LNCaP clone FGC (cell line): ENCODE measurements at regions not wholly inside any gene's neighbourhood (a gene's known extent, or its start where the extent isn't known, plus 50 kb on each side); places are given as distances from the start of the nearest gene placed in this dataset.
"Not testable (repeated sequence)": the region's sequence is repeated elsewhere in the genome, so short reads cannot be mapped to it uniquely, and the experiment has no call there.

Source experiments
- DNase-seq: peaks from one replicate; pipeline ENCODE4 v3.0.0-alpha.2; 2011; ENCODE audit warnings: low read depth
- H3K4me3 ChIP-seq: 2 replicates; pipeline ENCODE4 v1.5.1; 2011; ENCODE audit warnings: mild to moderate bottlenecking, low read depth, low read length, control low read depth
- TF ChIP-seq, protein P1 (sequence below): IDR thresholded peaks from 2 replicates; pipeline ENCODE4 v1.5.1; 2012; ENCODE audit warnings: mild to moderate bottlenecking; ENCODE audit not compliant: control insufficient read depth, insufficient read depth; ENCODE audit errors: extremely low read depth

DNA sequence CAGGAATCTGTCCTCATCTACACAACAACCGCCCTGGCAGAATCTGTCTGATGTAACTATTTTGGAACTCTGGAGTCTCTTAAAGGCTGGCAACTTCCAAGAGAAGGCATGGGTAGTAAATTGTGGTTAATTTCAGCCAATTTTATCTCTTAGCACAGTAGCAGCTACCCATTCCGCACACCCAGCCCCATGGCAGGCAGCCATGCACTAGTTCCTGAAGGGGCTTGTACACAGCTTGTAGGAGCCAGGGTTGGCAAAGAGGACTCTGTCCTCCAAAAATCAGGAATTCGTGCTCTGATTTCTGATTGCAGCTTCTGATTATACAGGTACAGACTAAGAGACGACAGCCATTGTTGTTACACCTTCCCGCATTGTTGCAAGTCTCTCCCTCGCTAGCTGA, 155.9 kb downstream of the RNF144B start:
- no peak for DNase-seq
- TF ChIP-seq, protein P1, sequence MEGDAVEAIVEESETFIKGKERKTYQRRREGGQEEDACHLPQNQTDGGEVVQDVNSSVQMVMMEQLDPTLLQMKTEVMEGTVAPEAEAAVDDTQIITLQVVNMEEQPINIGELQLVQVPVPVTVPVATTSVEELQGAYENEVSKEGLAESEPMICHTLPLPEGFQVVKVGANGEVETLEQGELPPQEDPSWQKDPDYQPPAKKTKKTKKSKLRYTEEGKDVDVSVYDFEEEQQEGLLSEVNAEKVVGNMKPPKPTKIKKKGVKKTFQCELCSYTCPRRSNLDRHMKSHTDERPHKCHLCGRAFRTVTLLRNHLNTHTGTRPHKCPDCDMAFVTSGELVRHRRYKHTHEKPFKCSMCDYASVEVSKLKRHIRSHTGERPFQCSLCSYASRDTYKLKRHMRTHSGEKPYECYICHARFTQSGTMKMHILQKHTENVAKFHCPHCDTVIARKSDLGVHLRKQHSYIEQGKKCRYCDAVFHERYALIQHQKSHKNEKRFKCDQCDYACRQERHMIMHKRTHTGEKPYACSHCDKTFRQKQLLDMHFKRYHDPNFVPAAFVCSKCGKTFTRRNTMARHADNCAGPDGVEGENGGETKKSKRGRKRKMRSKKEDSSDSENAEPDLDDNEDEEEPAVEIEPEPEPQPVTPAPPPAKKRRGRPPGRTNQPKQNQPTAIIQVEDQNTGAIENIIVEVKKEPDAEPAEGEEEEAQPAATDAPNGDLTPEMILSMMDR, result no peak
- no peak overlapping the region for H3K4me3 ChIP-seq

DNA sequence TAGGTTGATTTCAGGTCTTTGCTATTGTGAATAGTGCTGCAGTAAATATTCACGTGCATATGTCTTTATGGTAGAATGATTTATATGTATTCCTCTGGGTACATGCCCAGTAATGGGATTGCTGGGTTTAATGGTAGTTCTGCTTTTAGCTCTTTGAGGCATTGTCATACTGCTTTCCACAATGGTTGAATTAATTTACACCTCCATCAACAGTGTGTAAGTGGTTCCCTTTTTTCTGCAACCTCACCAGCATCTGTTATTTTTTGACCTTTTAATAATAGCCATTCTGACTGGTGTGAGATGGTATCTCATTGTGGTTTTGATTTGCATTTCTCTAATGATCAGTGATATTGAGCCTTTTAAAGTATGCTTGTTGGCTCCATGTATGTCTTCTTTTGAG, 158.0 kb downstream of the RNF144B start:
- not testable (repeated sequence) for H3K4me3 ChIP-seq, DNase-seq

DNA sequence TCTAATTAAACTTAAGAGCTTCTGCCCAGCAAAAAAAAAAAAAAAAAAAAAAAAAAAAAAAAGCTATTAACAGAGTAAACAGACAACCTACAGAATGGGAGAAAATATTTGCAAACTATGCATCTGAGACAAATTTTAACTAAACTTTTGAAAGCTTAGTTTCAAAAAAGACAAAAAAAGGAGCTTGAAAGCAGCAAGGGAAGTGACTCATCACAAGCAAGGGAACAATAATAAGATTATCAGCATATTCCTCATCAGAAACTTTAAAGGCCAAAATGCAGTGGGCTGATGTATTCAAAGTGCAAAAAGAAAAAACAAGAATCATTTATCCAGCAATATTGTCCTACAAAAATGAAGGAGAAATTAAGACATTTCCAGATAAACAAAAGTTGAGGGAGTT, 158.6 kb downstream of the RNF144B start:
- H3K4me3 ChIP-seq, result no peak overlapping the region
- DNase-seq, result no peak

DNA sequence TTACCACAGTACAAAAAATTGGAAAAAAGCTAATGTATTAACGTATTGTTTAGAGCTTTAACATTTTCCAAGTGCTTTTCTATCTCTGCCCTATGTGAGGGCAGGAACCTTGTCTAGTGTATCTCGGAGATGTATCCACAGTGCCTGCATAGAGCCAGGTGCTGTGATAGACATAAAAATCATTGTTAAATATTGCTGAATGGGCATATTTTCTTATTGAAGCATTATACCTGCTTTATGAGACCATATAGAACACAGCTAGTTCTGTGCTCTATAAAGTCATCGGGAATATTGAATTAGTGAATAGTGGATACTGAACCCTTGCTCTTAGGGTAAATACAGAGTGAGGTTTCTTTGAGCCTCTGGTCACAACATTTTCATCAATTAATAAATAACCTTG, 163.0 kb downstream of the RNF144B start:
- TF ChIP-seq, protein P1, result no peak

More for the DNA sequence above, 158.6 kb downstream of the RNF144B start:
- TF ChIP-seq, protein P1, result no peak

DNA sequence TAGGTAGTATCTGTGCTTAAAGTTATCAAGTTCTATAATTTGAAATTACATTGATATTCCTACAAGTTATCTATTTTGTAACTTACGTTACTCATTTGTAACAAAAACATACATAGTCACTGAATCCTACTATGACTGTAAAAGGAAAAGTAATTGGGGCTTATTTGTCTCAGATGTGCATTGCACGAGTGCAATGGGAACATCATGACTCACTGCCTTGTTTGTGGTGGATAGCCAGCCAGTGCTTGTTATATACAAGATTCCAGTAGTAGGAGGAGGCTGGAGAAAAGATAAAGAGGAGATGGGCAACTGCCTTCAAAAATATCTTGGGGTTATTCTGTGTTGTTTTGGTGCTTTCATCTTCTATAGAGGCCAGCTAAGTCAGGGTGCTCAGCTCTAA, 164.1 kb downstream of the RNF144B start:
- no peak for DNase-seq
- H3K4me3 ChIP-seq, result no peak overlapping the region
- TF ChIP-seq, protein P1, result no peak

More for the DNA sequence above, 163.0 kb downstream of the RNF144B start:
- no peak overlapping the region for H3K4me3 ChIP-seq
- no peak for DNase-seq

DNA sequence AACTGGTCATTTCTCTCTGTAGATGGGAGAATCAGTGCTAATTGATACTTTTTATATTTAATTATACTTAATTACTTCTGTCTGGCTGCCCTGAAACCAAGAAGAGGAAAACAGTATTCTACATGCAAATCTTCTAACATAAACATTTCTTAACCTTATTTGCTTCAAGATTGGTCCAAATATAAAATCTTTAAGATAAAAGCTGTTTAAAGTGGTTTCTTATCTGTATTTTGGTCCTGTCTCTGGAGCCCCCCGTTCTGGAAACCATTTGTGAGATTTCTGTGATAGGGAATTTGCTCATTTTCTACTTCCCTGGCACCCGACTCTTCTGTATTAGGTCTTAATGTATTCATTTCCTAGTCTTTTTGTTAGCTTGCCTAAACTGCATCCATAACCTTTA, 168.6 kb downstream of the RNF144B start:
- H3K4me3 ChIP-seq, result no peak overlapping the region
- TF ChIP-seq, protein P1, result no peak
- no peak for DNase-seq

DNA sequence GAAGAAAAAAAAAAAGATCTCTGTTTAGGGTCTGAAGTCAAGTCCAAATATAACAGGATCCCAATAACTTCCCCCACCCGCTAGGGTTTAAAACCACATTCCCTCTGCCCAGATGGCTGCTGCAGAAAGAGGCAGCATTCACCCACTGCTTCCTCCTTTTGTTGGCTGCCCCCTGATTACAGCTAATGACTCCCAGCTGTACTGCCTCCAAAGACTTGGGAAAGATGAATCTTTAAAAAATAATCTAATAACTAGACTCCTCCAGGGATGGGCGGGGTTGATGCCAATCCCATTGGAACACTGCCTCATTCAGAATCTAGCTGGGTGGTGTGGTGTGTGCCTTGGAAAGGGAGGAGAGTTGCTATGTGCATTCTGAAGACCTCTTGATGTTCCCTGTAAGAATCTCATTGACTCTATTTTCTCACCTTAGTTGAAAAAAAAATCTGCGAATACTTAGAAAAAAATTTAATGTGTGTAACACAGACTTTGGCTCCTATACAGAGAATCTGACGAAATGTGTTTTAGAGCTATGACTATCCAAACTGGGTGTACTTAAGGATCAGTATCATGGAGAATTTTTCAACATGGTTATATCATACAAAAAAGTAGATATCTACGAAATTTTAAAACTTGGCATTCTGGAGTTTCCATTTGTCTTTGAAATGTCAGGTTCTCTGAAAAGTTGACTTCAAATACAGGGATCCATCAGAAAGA, 174.0 kb downstream of the RNF144B start:
- H3K4me3 ChIP-seq, result no peak overlapping the region
- DNase-seq, result no peak
- TF ChIP-seq, protein P1, result no peak
